ENCODE measurements at regions not wholly inside any gene's neighbourhood (a gene's known extent, or its start where the extent isn't known, plus 50 kb on each side); places are given as distances from the start of the nearest gene placed in this dataset.

- DNase-seq (ENCODE audit: low spot score), result no peak
These were observed 117.5 kb downstream of the NAV1 start for GRCh38 chr1:201656311-201657032.

- no peak for DNase-seq (ENCODE audit: low spot score)
These were observed 120.6 kb downstream of the NAV1 start for GRCh38 chr1:201659572-201659971.

- DNase-seq (ENCODE audit: low spot score), result no peak
These were observed 122.2 kb downstream of the NAV1 start for GRCh38 chr1:201660931-201661822.

- DNase-seq (ENCODE audit: low spot score), result no peak
These were observed 123.0 kb downstream of the NAV1 start for GRCh38 chr1:201661823-201662359.

- DNase-seq (ENCODE audit: low spot score), result no peak
These were observed 123.7 kb downstream of the NAV1 start for GRCh38 chr1:201662646-201663045.

- no peak for DNase-seq (ENCODE audit: low spot score)
These were observed 124.7 kb downstream of the NAV1 start for GRCh38 chr1:201663491-201664113.

GRCh38 chr1:201665036-201665435 is 126.1 kb downstream of the NAV1 start:
- DNase-seq (ENCODE audit: low spot score), result no peak

GRCh38 chr1:201666102-201666501 is 127.2 kb downstream of the NAV1 start:
- DNase-seq (ENCODE audit: low spot score), result no peak

- no peak for DNase-seq (ENCODE audit: low spot score)
These were observed 127.7 kb downstream of the NAV1 start for GRCh38 chr1:201666645-201667044.

GRCh38 chr1:201667479-201667878 is 128.6 kb downstream of the NAV1 start:
- DNase-seq (ENCODE audit: low spot score), result no peak

- DNase-seq (ENCODE audit: low spot score), result no peak
These were observed 131.6 kb downstream of the NAV1 start for GRCh38 chr1:201670517-201670916.

- no peak for DNase-seq (ENCODE audit: low spot score)
These were observed 133.8 kb downstream of the NAV1 start for GRCh38 chr1:201672685-201673084.

GRCh38 chr1:201673093-201673492 is 134.2 kb downstream of the NAV1 start:
- DNase-seq (ENCODE audit: low spot score), result no peak

GRCh38 chr1:201673915-201674314 is 135.0 kb downstream of the NAV1 start:
- no peak for DNase-seq (ENCODE audit: low spot score)

- DNase-seq (ENCODE audit: low spot score), result no peak
These were observed 136.2 kb downstream of the NAV1 start for GRCh38 chr1:201675143-201675542.

- no peak for DNase-seq (ENCODE audit: low spot score)
These were observed 137.3 kb downstream of the NAV1 start for GRCh38 chr1:201676197-201676596.

- DNase-seq (ENCODE audit: low spot score), result no peak
These were observed 137.7 kb downstream of the NAV1 start for GRCh38 chr1:201676641-201677040.

- no peak for DNase-seq (ENCODE audit: low spot score)
These were observed 139.6 kb downstream of the NAV1 start for GRCh38 chr1:201678264-201679101.

GRCh38 chr1:201681375-201681774 is 142.4 kb downstream of the NAV1 start:
- no peak for DNase-seq (ENCODE audit: low spot score)

GRCh38 chr1:201682964-201683363 is 144.0 kb downstream of the NAV1 start:
- no peak for DNase-seq (ENCODE audit: low spot score)

- no peak for DNase-seq (ENCODE audit: low spot score)
These were observed 144.5 kb downstream of the NAV1 start for GRCh38 chr1:201683397-201683796.

- no peak for DNase-seq (ENCODE audit: low spot score)
These were observed 143.5 kb upstream of the IPO9 start for GRCh38 chr1:201685485-201685884.
